DMS153 (cell line): ENCODE measurements at regions not wholly inside any gene's neighbourhood (a gene's known extent, or its start where the extent isn't known, plus 50 kb on each side); places are given as distances from the start of the nearest gene placed in this dataset.
"Not testable (repeated sequence)": the region's sequence is repeated elsewhere in the genome, so short reads cannot be mapped to it uniquely, and the experiment has no call there.

Source experiments
- DNase-seq: peaks from one replicate; lab custom pipeline; 2025; lab: John Stamatoyannopoulos, UW

GRCh38 chr1:222416001-222416791 is 131.7 kb downstream of the HHIPL2 start:
- DNase-seq: no peak

- DNase-seq: no peak
These were observed 132.5 kb downstream of the HHIPL2 start for GRCh38 chr1:222415441-222415840.

- DNase-seq: no peak
These were observed 133.8 kb downstream of the HHIPL2 start for GRCh38 chr1:222413991-222414549.

GRCh38 chr1:222413436-222413835 is 134.5 kb downstream of the HHIPL2 start:
- DNase-seq: no peak

GRCh38 chr1:222404710-222405109 is 143.2 kb downstream of the HHIPL2 start:
- no peak for DNase-seq

- no peak for DNase-seq
These were observed 148.7 kb downstream of the HHIPL2 start for GRCh38 chr1:222399197-222399596.

GRCh38 chr1:222394224-222394623 is 153.7 kb downstream of the HHIPL2 start:
- DNase-seq: no peak

- DNase-seq: no peak
These were observed 155.3 kb downstream of the HHIPL2 start for GRCh38 chr1:222392556-222392955.

- no peak for DNase-seq
These were observed 157.7 kb downstream of the HHIPL2 start for GRCh38 chr1:222390181-222390580.

GRCh38 chr1:222387007-222387814 is 160.7 kb downstream of the HHIPL2 start:
- DNase-seq: no peak

GRCh38 chr1:222385955-222386354 is 161.9 kb downstream of the HHIPL2 start:
- DNase-seq: no peak

- DNase-seq: no peak
These were observed 162.6 kb downstream of the HHIPL2 start for GRCh38 chr1:222385262-222385661.

GRCh38 chr1:222384531-222384930 is 163.4 kb downstream of the HHIPL2 start:
- no peak for DNase-seq

GRCh38 chr1:222382171-222382570 is 165.7 kb downstream of the HHIPL2 start:
- DNase-seq: no peak

GRCh38 chr1:222377428-222378088 is 170.3 kb downstream of the HHIPL2 start:
- DNase-seq: no peak

GRCh38 chr1:222376791-222377190 is 171.1 kb downstream of the HHIPL2 start:
- DNase-seq: not testable (repeated sequence)

GRCh38 chr1:222375701-222376100 is 172.2 kb downstream of the HHIPL2 start:
- DNase-seq: no peak

- DNase-seq: no peak
These were observed 173.9 kb downstream of the HHIPL2 start for GRCh38 chr1:222373831-222374602.

GRCh38 chr1:222373216-222373615 is 174.7 kb downstream of the HHIPL2 start:
- DNase-seq: no peak

- DNase-seq: no peak
These were observed 175.7 kb downstream of the HHIPL2 start for GRCh38 chr1:222372221-222372620.

GRCh38 chr1:222370913-222371675 is 176.8 kb downstream of the HHIPL2 start:
- no peak for DNase-seq
